Activated CD4-positive, alpha-beta memory T cell treated with anti-CD3 and anti-CD28 coated beads for 36 hours (primary cell): ENCODE measurements at regions not wholly inside any gene's neighbourhood (a gene's known extent, or its start where the extent isn't known, plus 50 kb on each side); places are given as distances from the start of the nearest gene placed in this dataset.
"Not testable (repeated sequence)": the region's sequence is repeated elsewhere in the genome, so short reads cannot be mapped to it uniquely, and the experiment has no call there.

Experiments
- CTCF ChIA-PET: fragments of 350-600 bp; sonication (Branson Sonifier 250); formaldehyde crosslinking; loops from one replicate; lab custom pipeline; 2021; ENCODE audit warnings: antibody characterized with exemption, inconsistent platforms; lab: Charles Lee
- POLR2A ChIA-PET: fragments of 350-600 bp; sonication (Branson Sonifier 250); formaldehyde crosslinking; loops from one replicate; lab custom pipeline; 2021; ENCODE audit warnings: antibody characterized with exemption; lab: Charles Lee
- DNase-seq: peaks from one replicate; pipeline ENCODE4 v3.0.0-alpha.2; 2020
- H3K27ac Mint-ChIP-seq: one replicate; pipeline ENCODE4 v1.8.0; 2021; ENCODE audit warnings: mixed read lengths
- H3K27me3 Mint-ChIP-seq: one replicate; pipeline ENCODE4 v1.8.0; 2021; ENCODE audit warnings: mixed read lengths
- H3K36me3 Mint-ChIP-seq: one replicate; pipeline ENCODE4 v1.8.0; 2021; ENCODE audit warnings: mixed read lengths
- H3K4me1 Mint-ChIP-seq: one replicate; pipeline ENCODE4 v1.8.0; 2021; ENCODE audit warnings: low read depth, mixed read lengths
- H3K4me3 Mint-ChIP-seq: one replicate; pipeline ENCODE4 v1.8.0; 2021; ENCODE audit warnings: mild to moderate bottlenecking, mixed read lengths
- H3K9me3 Mint-ChIP-seq: one replicate; pipeline ENCODE4 v1.8.0; 2021; ENCODE audit warnings: mixed read lengths
- intact Hi-C: fragments of 100-400 bp; cut with micrococcal nuclease; formaldehyde crosslinking; loops from one replicate; pipeline ENCODE4 v1.15.1; 2023

GRCh38 chr3:110620118-110620517 lies 451.5 kb upstream of the NECTIN3 start:
- DNase-seq, result no peak

GRCh38 chr3:110623571-110623970 lies 448.0 kb upstream of the NECTIN3 start:
- peaks cover 12% of the 10 kb centered on the region for H3K4me1 Mint-ChIP-seq
- CTCF ChIA-PET, result no interaction called here
- H3K27me3 Mint-ChIP-seq, result no peaks in the 10 kb centered on the region
- H3K27ac Mint-ChIP-seq, result no peak overlapping the region
- no peak for DNase-seq
- no peaks in the 10 kb centered on the region for H3K36me3 Mint-ChIP-seq
- intact Hi-C loops, result no loop called here
- POLR2A ChIA-PET, result no interaction called here
- no peaks in the 10 kb centered on the region for H3K9me3 Mint-ChIP-seq
- no peak overlapping the region for H3K4me3 Mint-ChIP-seq

More at GRCh38 chr3:110620118-110620517, 451.5 kb upstream of the NECTIN3 start:
- no peak overlapping the region for H3K4me3 Mint-ChIP-seq
- H3K4me1 Mint-ChIP-seq, result no peaks in the 10 kb centered on the region
- no peak overlapping the region for H3K27ac Mint-ChIP-seq
- peaks cover 2% of the 10 kb centered on the region for H3K27me3 Mint-ChIP-seq
- POLR2A ChIA-PET, result no interaction called here
- CTCF ChIA-PET, result no interaction called here
- intact Hi-C loops, result no loop called here
- H3K9me3 Mint-ChIP-seq, result no peaks in the 10 kb centered on the region
- H3K36me3 Mint-ChIP-seq, result no peaks in the 10 kb centered on the region

GRCh38 chr3:110624576-110624975 lies 447.0 kb upstream of the NECTIN3 start:
- Mint-ChIP-seq H3K27ac (no peak overlapping the region), H3K9me3 (no peaks in the 10 kb centered on the region), H3K36me3 (no peaks in the 10 kb centered on the region), H3K4me3 (no peak overlapping the region), H3K27me3 (no peaks in the 10 kb centered on the region), H3K4me1 (peaks cover 15% of the 10 kb centered on the region)
- ChIA-PET POLR2A (no interaction called here), CTCF (no interaction called here)
- DNase-seq, result no peak
- intact Hi-C loops, result no loop called here

GRCh38 chr3:110625201-110625747 lies 446.3 kb upstream of the NECTIN3 start:
- Mint-ChIP-seq H3K27me3 (no peaks in the 10 kb centered on the region), H3K4me3 (no peak overlapping the region), H3K27ac (no peak overlapping the region), H3K4me1 (peaks cover 15% of the 10 kb centered on the region), H3K36me3 (no peaks in the 10 kb centered on the region), H3K9me3 (no peaks in the 10 kb centered on the region)
- intact Hi-C loops, result no loop called here
- ChIA-PET POLR2A (no interaction called here), CTCF (no interaction called here)
- DNase-seq, result no peak

GRCh38 chr3:110626652-110627111 lies 444.9 kb upstream of the NECTIN3 start:
- DNase-seq, H3K36me3 Mint-ChIP-seq, H3K27me3 Mint-ChIP-seq, H3K4me3 Mint-ChIP-seq, H3K27ac Mint-ChIP-seq, intact Hi-C loops, H3K9me3 Mint-ChIP-seq, CTCF ChIA-PET, POLR2A ChIA-PET: not testable (repeated sequence)
- H3K4me1 Mint-ChIP-seq, result peaks cover 15% of the 10 kb centered on the region

GRCh38 chr3:110628650-110629301 lies 442.8 kb upstream of the NECTIN3 start:
- Mint-ChIP-seq H3K4me3 (no peak overlapping the region), H3K4me1 (peaks cover 15% of the 10 kb centered on the region), H3K27ac (no peak overlapping the region), H3K27me3 (no peaks in the 10 kb centered on the region), H3K9me3 (no peaks in the 10 kb centered on the region), H3K36me3 (no peaks in the 10 kb centered on the region)
- intact Hi-C loops, result no loop called here
- CTCF ChIA-PET, result interaction anchor here (0.7 kb wide), 2 partner anchors 236 to 710 kb away, joined by 3 to 5 read pairs; no protein-coding TSS in a partner anchor
- POLR2A ChIA-PET, result interaction anchor here (0.6 kb wide), 1 partner anchor 88 kb away, joined by 3 read pairs; no protein-coding TSS in a partner anchor
- DNase-seq, result no peak

GRCh38 chr3:110629917-110630316 lies 441.7 kb upstream of the NECTIN3 start:
- H3K4me3 Mint-ChIP-seq, result no peak overlapping the region
- H3K4me1 Mint-ChIP-seq, result peaks cover 15% of the 10 kb centered on the region
- no peaks in the 10 kb centered on the region for H3K36me3 Mint-ChIP-seq
- POLR2A ChIA-PET, result no interaction called here
- no peak overlapping the region for H3K27ac Mint-ChIP-seq
- CTCF ChIA-PET, result no interaction called here
- no peaks in the 10 kb centered on the region for H3K9me3 Mint-ChIP-seq
- H3K27me3 Mint-ChIP-seq, result no peaks in the 10 kb centered on the region
- intact Hi-C loops, result no loop called here
- DNase-seq, result no peak

GRCh38 chr3:110644203-110644602 lies 427.4 kb upstream of the NECTIN3 start:
- H3K36me3 Mint-ChIP-seq, result no peaks in the 10 kb centered on the region

GRCh38 chr3:110646055-110646454 lies 425.6 kb upstream of the NECTIN3 start:
- Mint-ChIP-seq H3K27ac (no peak overlapping the region), H3K4me3 (no peak overlapping the region), H3K36me3 (no peaks in the 10 kb centered on the region), H3K9me3 (no peaks in the 10 kb centered on the region), H3K27me3 (peaks cover 1% of the 10 kb centered on the region), H3K4me1 (no peaks in the 10 kb centered on the region)
- ChIA-PET CTCF (no interaction called here), POLR2A (no interaction called here)
- intact Hi-C loops, result no loop called here
- no peak for DNase-seq

More at GRCh38 chr3:110644203-110644602, 427.4 kb upstream of the NECTIN3 start:
- Mint-ChIP-seq H3K4me1 (no peaks in the 10 kb centered on the region), H3K27me3 (peaks cover 1% of the 10 kb centered on the region), H3K9me3 (no peaks in the 10 kb centered on the region), H3K4me3 (no peak overlapping the region), H3K27ac (no peak overlapping the region)
- intact Hi-C loops, result no loop called here
- POLR2A ChIA-PET, result no interaction called here
- CTCF ChIA-PET, result no interaction called here
- no peak for DNase-seq

GRCh38 chr3:110646496-110646895 lies 425.1 kb upstream of the NECTIN3 start:
- Mint-ChIP-seq H3K4me3 (no peak overlapping the region), H3K9me3 (no peaks in the 10 kb centered on the region), H3K27ac (no peak overlapping the region), H3K27me3 (peaks cover 1% of the 10 kb centered on the region), H3K4me1 (no peaks in the 10 kb centered on the region), H3K36me3 (no peaks in the 10 kb centered on the region)
- ChIA-PET POLR2A (no interaction called here), CTCF (no interaction called here)
- intact Hi-C loops, result no loop called here
- DNase-seq, result no peak

- Mint-ChIP-seq H3K36me3 (no peaks in the 10 kb centered on the region), H3K27ac (no peak overlapping the region), H3K4me3 (no peak overlapping the region), H3K4me1 (no peaks in the 10 kb centered on the region), H3K9me3 (no peaks in the 10 kb centered on the region), H3K27me3 (peaks cover 1% of the 10 kb centered on the region)
- ChIA-PET POLR2A (no interaction called here), CTCF (no interaction called here)
- intact Hi-C loops, result no loop called here
- no peak for DNase-seq
Observed at GRCh38 chr3:110647586-110647985, 424.0 kb upstream of the NECTIN3 start.

- ChIA-PET POLR2A (no interaction called here), CTCF (no interaction called here)
- Mint-ChIP-seq H3K36me3 (no peaks in the 10 kb centered on the region), H3K9me3 (no peaks in the 10 kb centered on the region), H3K4me3 (no peak overlapping the region), H3K27me3 (peaks cover 1% of the 10 kb centered on the region), H3K4me1 (no peaks in the 10 kb centered on the region), H3K27ac (no peak overlapping the region)
- intact Hi-C loops, result no loop called here
- no peak for DNase-seq
Observed at GRCh38 chr3:110650741-110651140, 420.9 kb upstream of the NECTIN3 start.
